Panc1 (cell line): ENCODE measurements at regions not wholly inside any gene's neighbourhood (a gene's known extent, or its start where the extent isn't known, plus 50 kb on each side); places are given as distances from the start of the nearest gene placed in this dataset.

Experiments
- ATAC-seq: fragments of 200-7000 bp; cut with Tn5 transposase; 2 replicates; pipeline ENCODE4 v1.9.1; 2020; ENCODE audit warnings: mild to moderate bottlenecking, moderate library complexity
- BruUV-seq: library from RNA; stranded (reverse); fragments of 400-500 nt; replicated peaks from 2 replicates; lab custom pipeline; 2021; lab: Mats Ljungman, UMichigan
- CTCF ChIA-PET: fragments of 300-600 bp; sonication (Branson Sonifier 250); formaldehyde crosslinking; loops from one replicate; lab custom pipeline; 2022; ENCODE audit warnings: antibody characterized with exemption; lab: Charles Lee
- POLR2A ChIA-PET: fragments of 300-600 bp; sonication (Branson Sonifier 250); formaldehyde crosslinking; loops from one replicate; lab custom pipeline; 2022; ENCODE audit warnings: antibody characterized with exemption; lab: Charles Lee
- DNase-seq: peaks from one replicate; pipeline ENCODE4 v3.0.0-alpha.2; 2010; ENCODE audit warnings: low read depth, low spot score
- H3K27ac ChIP-seq: 2 replicates; pipeline ENCODE4 v1.5.1; 2011; ENCODE audit warnings: mild to moderate bottlenecking, low read length, inconsistent platforms
- H3K27me3 ChIP-seq: fragments of 200-500 bp; sonication (Bioruptor generic); 2 replicates; pipeline ENCODE4 v1.6.0; 2014; ENCODE audit warnings: low read length, inconsistent platforms; ENCODE audit not compliant: control insufficient read depth, insufficient read depth
- H3K36me3 ChIP-seq: fragments of 200-500 bp; sonication (Bioruptor generic); 2 replicates; pipeline ENCODE4 v1.5.1; 2014; ENCODE audit warnings: inconsistent platforms, mild to moderate bottlenecking, low read length, moderate library complexity; ENCODE audit not compliant: control insufficient read depth, insufficient read depth
- H3K4me1 ChIP-seq: 2 replicates; pipeline ENCODE4 v1.5.1; 2011; ENCODE audit warnings: inconsistent platforms, mild to moderate bottlenecking, low read length, moderate library complexity; ENCODE audit not compliant: control insufficient read depth, insufficient read depth
- H3K4me3 ChIP-seq, 2 experiments: 2 replicates each; pipeline ENCODE4 v1.5.1; 2011 to 2012; ENCODE audit warnings: low read depth in 2 of 2, low read length in 2 of 2, mild to moderate bottlenecking in 2 of 2, inconsistent platforms in 1 of 2, moderate library complexity in 1 of 2
- H3K9me3 ChIP-seq: fragments of 200-500 bp; sonication (Bioruptor generic); 2 replicates; pipeline ENCODE4 v1.5.1; 2014; ENCODE audit warnings: low read depth, mild to moderate bottlenecking, inconsistent platforms, low read length, moderate library complexity; ENCODE audit not compliant: control insufficient read depth, insufficient read depth
- CTCF ChIP-seq: fragments of 450-650 bp; IDR thresholded peaks from 2 replicates; pipeline ENCODE4 v1.5.1; 2017; ENCODE audit warnings: mild to moderate bottlenecking
- POLR2AphosphoS5 ChIP-seq: IDR thresholded peaks from 2 replicates; pipeline ENCODE4 v1.6.1; 2012; ENCODE audit warnings: mild to moderate bottlenecking, low read depth, low read length, moderate library complexity
- REST ChIP-seq, 2 experiments: IDR thresholded peaks; 2 replicates each; pipeline ENCODE4 v1.6.1; 2011 to 2012; ENCODE audit warnings: low read depth in 2 of 2, control low read depth in 1 of 2, low read length in 1 of 2, mild to moderate bottlenecking in 1 of 2, moderate library complexity in 1 of 2; ENCODE audit not compliant: insufficient read depth in 1 of 2
- SIN3A ChIP-seq: IDR thresholded peaks from 2 replicates; pipeline ENCODE4 v1.6.1; 2012; ENCODE audit warnings: low read depth, mild to moderate bottlenecking, low read length, moderate library complexity, borderline replicate concordance; ENCODE audit not compliant: insufficient read depth
- TCF7L2 ChIP-seq: IDR thresholded peaks from 2 replicates; pipeline ENCODE4 v1.6.1; 2011; ENCODE audit warnings: mild to moderate bottlenecking, low read depth, low read length, inconsistent platforms
- in situ Hi-C: cut with HindIII; loops from 2 replicates; pipeline ENCODE4 v1.10.0; 2016; ENCODE audit warnings: low sequenced_read_pairs, low pct_unique_long_range_greater_than_20kb
- intact Hi-C: fragments of 100-400 bp; cut with micrococcal nuclease; formaldehyde crosslinking; loops from one replicate; pipeline ENCODE4 v1.10.0; 2022; ENCODE audit not compliant: unreplicated experiment

GRCh38 chr6:139679516-139680179 lies 305.2 kb upstream of the CITED2 start:
- ATAC-seq (no peak), DNase-seq (peak; percentile 18)
- H3K27me3 ChIP-seq = no peaks in the 10 kb centered on the region
- no peaks in the 10 kb centered on the region for H3K36me3 ChIP-seq
- ChIA-PET CTCF (no interaction called here), POLR2A (no interaction called here)
- no peak overlapping the region for H3K4me3 ChIP-seq
- no TSS peak for BruUV-seq
- intact Hi-C loops (no loop called here), in situ Hi-C loops (no loop called here)
- H3K9me3 ChIP-seq = no peaks in the 10 kb centered on the region
- peaks cover 4% of the 10 kb centered on the region; the same call in 1 of the 2 replicates for H3K4me1 ChIP-seq
- H3K27ac ChIP-seq = peak overlapping the region; percentile 56; the same call in 1 of the 2 replicates
- TF ChIP-seq CTCF (no peak), POLR2AphosphoS5 (no peak), REST (IDR thresholded peaks at IDR 0.05; ENCODE audit: insufficient read depth in 1 of 2, low read depth in 2 of 2, low read length in 1 of 2) (no peak), TCF7L2 (no peak), SIN3A (no peak)

GRCh38 chr6:139676718-139677117 lies 302.3 kb upstream of the CITED2 start:
- intact Hi-C loops (no loop called here), in situ Hi-C loops (no loop called here)
- peaks cover 4% of the 10 kb centered on the region; the same call in 1 of the 2 replicates for H3K4me1 ChIP-seq
- H3K36me3 ChIP-seq = no peaks in the 10 kb centered on the region
- H3K4me3 ChIP-seq = no peak overlapping the region
- TF ChIP-seq SIN3A (no peak), TCF7L2 (no peak), REST (IDR thresholded peaks at IDR 0.05; ENCODE audit: insufficient read depth in 1 of 2, low read depth in 2 of 2, low read length in 1 of 2) (no peak), POLR2AphosphoS5 (no peak), CTCF (no peak)
- no peaks in the 10 kb centered on the region for H3K27me3 ChIP-seq
- no peak for ATAC-seq
- POLR2A ChIA-PET = no interaction called here
- H3K27ac ChIP-seq = peak overlapping the region; percentile 53; the same call in 1 of the 2 replicates
- H3K9me3 ChIP-seq = no peaks in the 10 kb centered on the region
- no TSS peak for BruUV-seq
- no peak for DNase-seq
- CTCF ChIA-PET = no interaction called here
